Kidney (tissue), 13 donors: ENCODE measurements at regions not wholly inside any gene's neighbourhood (a gene's known extent, or its start where the extent isn't known, plus 50 kb on each side); places are given as distances from the start of the nearest gene placed in this dataset.

Experiments
- DNase-seq, 5 donors: peaks; one replicate each; pipeline ENCODE4 v3.0.0-alpha.2; 2013 to 2020
- FAIRE-seq: peaks from 2 replicates; lab custom pipeline; 2012; peaks lifted over from hg19 to GRCh38; lab: Jason Lieb, UNC
- H3K27ac ChIP-seq, 2 donors: one replicate each; pipeline ENCODE4 v1.7.0; 2013; ENCODE audit warnings: low read depth in 2 of 2, low read length in 2 of 2, inconsistent platforms in 1 of 2
- H3K27me3 ChIP-seq: one replicate; pipeline ENCODE4 v1.7.1; 2013; ENCODE audit warnings: low read length, inconsistent platforms; ENCODE audit not compliant: control insufficient read depth, insufficient read depth
- H3K36me3 ChIP-seq, 3 donors: one replicate each; pipeline versions ENCODE4 v1.7.0 to v1.7.1; 2013; ENCODE audit warnings: low read length in 3 of 3, control low read depth in 1 of 3, inconsistent platforms in 1 of 3; ENCODE audit not compliant: insufficient read depth in 3 of 3, control insufficient read depth in 2 of 3
- H3K4me1 ChIP-seq, 3 donors: one replicate each; pipeline versions ENCODE4 v1.7.0 to v1.7.1; 2013; ENCODE audit warnings: low read length in 3 of 3, inconsistent platforms in 1 of 3, low read depth in 1 of 3; ENCODE audit not compliant: control insufficient read depth in 2 of 3, insufficient read depth in 2 of 3
- H3K4me3 ChIP-seq, 3 donors: one replicate each; pipeline versions ENCODE4 v1.7.0 to v1.8.1; 2013; ENCODE audit warnings: low read length in 3 of 3, control low read depth in 1 of 3, inconsistent platforms in 1 of 3
- H3K9ac ChIP-seq, 3 donors: one replicate each; pipeline versions ENCODE4 v1.7.0 to v1.7.1; 2013; ENCODE audit warnings: low read length in 3 of 3, control low read depth in 1 of 3, inconsistent platforms in 1 of 3
- H3K9me3 ChIP-seq, 3 donors: one replicate each; pipeline versions ENCODE4 v1.7.0 to v1.7.1; 2013; ENCODE audit warnings: low read length in 3 of 3, control low read depth in 1 of 3, inconsistent platforms in 1 of 3; ENCODE audit not compliant: control insufficient read depth in 2 of 3, insufficient read depth in 1 of 3
- CTCF ChIP-seq: IDR thresholded peaks from 3 replicates; pipeline ENCODE4 v1.5.1; 2012; ENCODE audit warnings: mild to moderate bottlenecking, moderate library complexity, borderline replicate concordance; ENCODE audit not compliant: insufficient read depth; ENCODE audit errors: extremely low read depth
- intact Hi-C: fragments of 100-400 bp; cut with DNase I; formaldehyde crosslinking; loops from one replicate; pipeline ENCODE4 v1.11.1; 2022
- donor health status: control.
- donor health status: control.
- donor health status: control.
- donor health status: control.
- donor health status: control.
- donor health status: DM: yes; HTN: yes; CAD: no.
- donor health status: Normal renal cell carcinoma (clear cell type).

- H3K9me3 ChIP-seq, result no peaks in the 10 kb centered on the region
- TF ChIP-seq CTCF, result no peak
- DNase-seq (no peak), FAIRE-seq (no peak)
- no peak overlapping the region for H3K4me3 ChIP-seq
- no peaks in the 10 kb centered on the region for H3K36me3 ChIP-seq
- no peaks in the 10 kb centered on the region for H3K4me1 ChIP-seq
- no peak overlapping the region for H3K9ac ChIP-seq
- H3K27me3 ChIP-seq, result no peaks in the 10 kb centered on the region
- intact Hi-C loops, result no loop called here
- H3K27ac ChIP-seq, result no peak overlapping the region
These were observed 458.4 kb upstream of the CFAP20DC start for GRCh38 chr3:59508273-59508672.

GRCh38 chr3:59506191-59506590, 456.4 kb upstream of the CFAP20DC start:
- Histone ChIP-seq H3K36me3 (no peaks in the 10 kb centered on the region), H3K27me3 (no peaks in the 10 kb centered on the region), H3K4me3 (no peak overlapping the region), H3K9ac (no peak overlapping the region), H3K27ac (no peak overlapping the region), H3K4me1 (no peaks in the 10 kb centered on the region), H3K9me3 (no peaks in the 10 kb centered on the region)
- intact Hi-C loops, result no loop called here
- no peak for DNase-seq
- no peak for FAIRE-seq
- no peak for TF ChIP-seq CTCF

GRCh38 chr3:59503441-59503840, 453.6 kb upstream of the CFAP20DC start:
- FAIRE-seq (no peak), DNase-seq (no peak)
- Histone ChIP-seq H3K27ac (no peak overlapping the region), H3K4me1 (no peaks in the 10 kb centered on the region), H3K27me3 (no peaks in the 10 kb centered on the region), H3K9me3 (no peaks in the 10 kb centered on the region), H3K4me3 (no peak overlapping the region), H3K36me3 (no peaks in the 10 kb centered on the region), H3K9ac (no peak overlapping the region)
- intact Hi-C loops, result no loop called here
- TF ChIP-seq CTCF, result no peak

GRCh38 chr3:59502806-59503205, 453.0 kb upstream of the CFAP20DC start:
- H3K4me3 ChIP-seq, result no peak overlapping the region
- H3K27ac ChIP-seq, result no peak overlapping the region
- H3K36me3 ChIP-seq, result no peaks in the 10 kb centered on the region
- intact Hi-C loops, result no loop called here
- H3K9ac ChIP-seq, result no peak overlapping the region
- DNase-seq, result no peak
- TF ChIP-seq CTCF, result no peak
- no peaks in the 10 kb centered on the region for H3K4me1 ChIP-seq
- H3K9me3 ChIP-seq, result no peaks in the 10 kb centered on the region
- no peaks in the 10 kb centered on the region for H3K27me3 ChIP-seq
- no peak for FAIRE-seq
